Hepatocyte (in vitro differentiated cells): ENCODE measurements at regions not wholly inside any gene's neighbourhood (a gene's known extent, or its start where the extent isn't known, plus 50 kb on each side); places are given as distances from the start of the nearest gene placed in this dataset.
"Not testable (repeated sequence)": the region's sequence is repeated elsewhere in the genome, so short reads cannot be mapped to it uniquely, and the experiment has no call there.

Source experiments
- DNase-seq: peaks from one replicate; pipeline ENCODE4 v3.0.0-alpha.2; 2016; ENCODE audit warnings: low spot score
- H2AFZ ChIP-seq: fragments of 200-600 bp; sonication (generic); 2 replicates; pipeline ENCODE4 v1.6.0; 2016; ENCODE audit warnings: antibody characterized with exemption, mild to moderate bottlenecking
- H3K27ac ChIP-seq: fragments of 200-600 bp; sonication (generic); 2 replicates; pipeline ENCODE4 v1.5.1; 2016; ENCODE audit warnings: mild to moderate bottlenecking
- H3K27me3 ChIP-seq: fragments of 200-600 bp; sonication (generic); 2 replicates; pipeline ENCODE4 v1.6.1; 2016
- H3K36me3 ChIP-seq: fragments of 200-600 bp; sonication (generic); replicated peaks from 2 replicates; pipeline ENCODE4 v1.5.1; 2016; ENCODE audit warnings: low read depth; ENCODE audit not compliant: insufficient read depth
- H3K4me1 ChIP-seq: fragments of 200-600 bp; sonication (generic); 2 replicates; pipeline ENCODE4 v1.5.1; 2016; ENCODE audit warnings: mild to moderate bottlenecking, moderate library complexity; ENCODE audit not compliant: insufficient read depth
- H3K4me2 ChIP-seq: fragments of 200-600 bp; sonication (generic); 2 replicates; pipeline ENCODE4 v1.6.0; 2016
- H3K4me3 ChIP-seq: fragments of 200-600 bp; sonication (generic); 2 replicates; pipeline ENCODE4 v1.5.1; 2016; ENCODE audit warnings: mild to moderate bottlenecking
- H3K79me2 ChIP-seq: fragments of 200-600 bp; sonication (generic); 2 replicates; pipeline ENCODE4 v1.6.0; 2017; ENCODE audit warnings: mild to moderate bottlenecking
- H3K9me2 ChIP-seq: fragments of 200-600 bp; sonication (generic); replicated peaks from 2 replicates; pipeline ENCODE4 v1.6.0; 2017; ENCODE audit warnings: mild to moderate bottlenecking; ENCODE audit not compliant: insufficient read depth
- H3K9me3 ChIP-seq: fragments of 200-600 bp; sonication (generic); 2 replicates; pipeline ENCODE4 v1.5.1; 2016; ENCODE audit warnings: low read depth, mild to moderate bottlenecking
- H4K20me1 ChIP-seq: fragments of 200-600 bp; sonication (generic); 2 replicates; pipeline ENCODE4 v1.6.0; 2016; ENCODE audit warnings: mild to moderate bottlenecking; ENCODE audit not compliant: insufficient read depth, poor library complexity, severe bottlenecking
- EZH2 ChIP-seq: fragments of 200-600 bp; sonication (generic); IDR thresholded peaks from 2 replicates; pipeline ENCODE4 v1.6.1; 2016; ENCODE audit warnings: antibody characterized with exemption, mild to moderate bottlenecking, borderline replicate concordance
- EZH2phosphoT487 ChIP-seq: fragments of 200-600 bp; sonication (generic); IDR thresholded peaks from one replicate; pipeline ENCODE4 v1.6.1; 2018; ENCODE audit warnings: antibody characterized with exemption, mild to moderate bottlenecking, low read depth, moderate library complexity; ENCODE audit not compliant: unreplicated experiment, severe bottlenecking
- WGBS: methylation state at CpG from one replicate; pipeline ENCODE4 v1.1.6; 2016; ENCODE audit warnings: low lambda C conversion rate; ENCODE audit errors: missing lambda C conversion rate; 5-methylcytosine and 5-hydroxymethylcytosine counted together
- TF ChIP-seq, protein P1 (sequence below): fragments of 200-600 bp; sonication (generic); IDR thresholded peaks from 2 replicates; pipeline ENCODE4 v1.5.1; 2016; ENCODE audit warnings: antibody characterized with exemption, mild to moderate bottlenecking; ENCODE audit not compliant: poor library complexity

DNA sequence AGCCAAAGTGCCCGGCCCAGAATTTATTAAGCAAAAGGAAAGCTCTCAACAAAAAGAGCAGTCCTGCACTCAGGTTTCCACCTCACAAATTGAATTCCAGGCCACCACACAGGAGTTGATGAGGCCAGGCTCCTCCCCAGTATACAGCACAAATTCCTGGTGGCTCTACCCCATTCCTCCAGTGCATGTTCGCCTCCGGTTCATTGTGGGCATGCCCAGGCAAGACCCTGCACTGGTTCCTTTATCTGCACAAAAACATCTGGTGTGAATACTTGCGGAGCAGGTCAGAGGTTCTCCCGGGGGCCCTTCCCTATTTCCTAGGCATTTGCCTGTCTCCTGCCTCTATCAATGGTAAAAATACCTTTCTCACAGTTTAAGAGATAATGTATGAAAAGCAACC lies 195.2 kb upstream of the ANXA10 start:
- H3K9me2 ChIP-seq = no peaks in the 10 kb centered on the region
- H3K36me3 ChIP-seq = no peaks in the 10 kb centered on the region
- peak; percentile 31 for DNase-seq
- 34% methylated on average over 5 of the region's 5 CpGs for WGBS
- H3K27ac ChIP-seq = peak overlapping the region; percentile 70
- H4K20me1 ChIP-seq = no peaks in the 10 kb centered on the region
- no peak overlapping the region for H3K4me3 ChIP-seq
- no peak for TF ChIP-seq EZH2phosphoT487
- TF ChIP-seq, protein P1, sequence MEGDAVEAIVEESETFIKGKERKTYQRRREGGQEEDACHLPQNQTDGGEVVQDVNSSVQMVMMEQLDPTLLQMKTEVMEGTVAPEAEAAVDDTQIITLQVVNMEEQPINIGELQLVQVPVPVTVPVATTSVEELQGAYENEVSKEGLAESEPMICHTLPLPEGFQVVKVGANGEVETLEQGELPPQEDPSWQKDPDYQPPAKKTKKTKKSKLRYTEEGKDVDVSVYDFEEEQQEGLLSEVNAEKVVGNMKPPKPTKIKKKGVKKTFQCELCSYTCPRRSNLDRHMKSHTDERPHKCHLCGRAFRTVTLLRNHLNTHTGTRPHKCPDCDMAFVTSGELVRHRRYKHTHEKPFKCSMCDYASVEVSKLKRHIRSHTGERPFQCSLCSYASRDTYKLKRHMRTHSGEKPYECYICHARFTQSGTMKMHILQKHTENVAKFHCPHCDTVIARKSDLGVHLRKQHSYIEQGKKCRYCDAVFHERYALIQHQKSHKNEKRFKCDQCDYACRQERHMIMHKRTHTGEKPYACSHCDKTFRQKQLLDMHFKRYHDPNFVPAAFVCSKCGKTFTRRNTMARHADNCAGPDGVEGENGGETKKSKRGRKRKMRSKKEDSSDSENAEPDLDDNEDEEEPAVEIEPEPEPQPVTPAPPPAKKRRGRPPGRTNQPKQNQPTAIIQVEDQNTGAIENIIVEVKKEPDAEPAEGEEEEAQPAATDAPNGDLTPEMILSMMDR = no peak
- no peak for TF ChIP-seq EZH2
- H3K9me3 ChIP-seq = no peaks in the 10 kb centered on the region
- H2AFZ ChIP-seq = peak overlapping the region; percentile 5
- no peaks in the 10 kb centered on the region for H3K27me3 ChIP-seq
- peaks cover 7% of the 10 kb centered on the region for H3K4me1 ChIP-seq
- H3K4me2 ChIP-seq = peak overlapping the region; percentile 6
- H3K79me2 ChIP-seq = no peaks in the 10 kb centered on the region

DNA sequence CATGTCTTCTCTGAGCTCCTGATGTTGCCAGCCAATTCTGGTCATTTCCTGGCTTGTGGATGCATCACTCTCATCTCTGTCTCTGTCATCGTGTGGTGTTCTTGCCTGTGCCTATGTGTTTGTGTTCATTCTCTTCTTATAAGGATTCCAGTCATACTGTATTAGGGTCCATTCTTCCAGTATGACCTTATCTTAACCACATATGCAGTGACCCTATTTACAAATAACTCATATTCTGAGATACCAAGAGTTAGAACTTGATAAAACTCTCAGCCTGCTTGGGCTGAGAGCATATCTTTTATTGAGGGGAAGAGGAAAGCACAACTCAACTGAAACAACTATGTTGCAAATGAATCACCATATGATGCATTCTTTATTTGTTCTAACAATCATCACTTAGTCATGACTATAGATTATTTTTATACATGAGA lies 189.0 kb upstream of the ANXA10 start:
- H3K4me1 ChIP-seq = no peaks in the 10 kb centered on the region
- H3K79me2 ChIP-seq = no peaks in the 10 kb centered on the region
- H3K27ac ChIP-seq = no peak overlapping the region
- no peak for DNase-seq
- H3K4me2 ChIP-seq = no peak overlapping the region
- H4K20me1 ChIP-seq = no peaks in the 10 kb centered on the region
- no peaks in the 10 kb centered on the region for H3K9me2 ChIP-seq
- H2AFZ ChIP-seq = no peak overlapping the region
- TF ChIP-seq EZH2phosphoT487 = no peak
- TF ChIP-seq, protein P1 = no peak
- H3K36me3 ChIP-seq = no peaks in the 10 kb centered on the region
- WGBS = 77% methylated on average over 1 of the region's 1 CpG
- no peaks in the 10 kb centered on the region for H3K27me3 ChIP-seq
- no peaks in the 10 kb centered on the region for H3K9me3 ChIP-seq
- H3K4me3 ChIP-seq = no peak overlapping the region

DNA sequence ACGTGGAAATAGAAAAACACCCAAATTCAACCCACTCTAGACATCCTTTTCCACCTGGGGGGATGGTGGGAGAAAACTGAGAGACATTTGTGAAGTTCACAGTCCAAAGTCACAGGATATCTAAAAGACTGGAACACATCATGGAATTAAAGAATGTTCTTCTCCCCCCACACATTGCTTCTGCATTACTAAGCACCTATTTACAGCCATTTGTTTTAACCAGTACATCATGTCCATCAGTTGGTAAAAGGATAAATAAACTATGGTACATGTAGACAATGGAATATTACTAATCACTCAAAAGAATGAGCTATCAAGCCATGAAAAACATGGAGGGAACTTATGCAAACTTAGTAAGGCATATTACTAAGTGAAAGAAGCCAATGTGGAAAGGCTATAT lies 185.5 kb upstream of the ANXA10 start:
- H3K9me2 ChIP-seq = no peaks in the 10 kb centered on the region
- TF ChIP-seq EZH2 (no peak), EZH2phosphoT487 (no peak)
- TF ChIP-seq, protein P1 = no peak
- no peak for DNase-seq
- H3K9me3 ChIP-seq = no peaks in the 10 kb centered on the region
- H3K27me3 ChIP-seq = no peaks in the 10 kb centered on the region
- H3K4me1 ChIP-seq = no peaks in the 10 kb centered on the region
- H3K4me2 ChIP-seq = no peak overlapping the region
- no peaks in the 10 kb centered on the region for H3K79me2 ChIP-seq
- H3K36me3 ChIP-seq = no peaks in the 10 kb centered on the region
- H3K4me3 ChIP-seq = no peak overlapping the region
- H2AFZ ChIP-seq = no peak overlapping the region
- H4K20me1 ChIP-seq = no peaks in the 10 kb centered on the region
- 95% methylated on average over 1 of the region's 1 CpG for WGBS
- no peak overlapping the region for H3K27ac ChIP-seq

DNA sequence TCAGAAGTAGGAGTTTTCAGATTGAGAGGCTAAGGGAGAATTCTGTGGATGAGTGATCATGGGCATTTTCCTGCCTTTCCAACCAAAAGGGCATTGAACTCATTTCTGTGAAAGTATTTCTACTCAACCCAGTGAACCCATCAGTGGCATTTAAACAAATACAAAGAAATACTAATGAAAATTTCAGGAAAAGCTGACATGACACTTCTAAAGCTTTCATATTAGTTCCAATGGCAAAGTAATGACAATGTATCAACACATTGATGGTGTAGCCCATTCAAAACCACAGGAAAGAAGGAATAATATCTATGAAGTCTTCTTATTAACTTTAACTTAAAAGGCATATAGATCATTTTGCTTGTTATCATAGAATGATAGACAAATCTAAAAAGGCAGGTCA lies 183.5 kb upstream of the ANXA10 start:
- H3K9me2 ChIP-seq = no peaks in the 10 kb centered on the region
- no peak overlapping the region for H3K4me3 ChIP-seq
- TF ChIP-seq EZH2phosphoT487 (no peak), EZH2 (no peak)
- TF ChIP-seq, protein P1 = no peak
- H3K9me3 ChIP-seq = no peaks in the 10 kb centered on the region
- H3K79me2 ChIP-seq = no peaks in the 10 kb centered on the region
- no peak overlapping the region for H2AFZ ChIP-seq
- no peak overlapping the region for H3K4me2 ChIP-seq
- no peaks in the 10 kb centered on the region for H3K27me3 ChIP-seq
- no peak for DNase-seq
- H3K36me3 ChIP-seq = no peaks in the 10 kb centered on the region
- H3K4me1 ChIP-seq = no peaks in the 10 kb centered on the region
- no peaks in the 10 kb centered on the region for H4K20me1 ChIP-seq
- H3K27ac ChIP-seq = no peak overlapping the region

DNA sequence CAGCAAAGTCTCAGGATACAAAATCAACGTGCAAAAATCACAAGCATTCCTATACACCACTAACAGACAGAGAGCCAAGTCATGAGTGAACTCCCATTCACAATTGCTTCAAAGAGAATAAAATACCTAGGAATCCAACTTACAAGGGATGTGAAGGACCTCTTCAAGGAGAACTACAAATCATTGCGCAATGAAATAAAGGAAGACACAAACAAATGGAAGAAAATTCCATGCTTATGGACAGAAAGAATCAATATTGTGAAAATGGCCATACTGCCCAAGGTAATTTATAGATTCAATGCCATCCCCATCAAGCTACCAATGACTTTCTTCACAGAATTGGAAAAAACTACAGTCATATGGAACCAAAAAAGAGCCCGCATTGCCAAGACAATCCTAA lies 179.8 kb upstream of the ANXA10 start:
- not testable (repeated sequence) for H3K4me2 ChIP-seq, H3K27me3 ChIP-seq, H3K27ac ChIP-seq, H3K4me1 ChIP-seq, H4K20me1 ChIP-seq, H3K79me2 ChIP-seq, H3K4me3 ChIP-seq, H3K9me3 ChIP-seq, H3K9me2 ChIP-seq, DNase-seq, H2AFZ ChIP-seq, H3K36me3 ChIP-seq
- 97% methylated on average over 3 of the region's 3 CpGs for WGBS
